Endothelial cell of umbilical vein (primary cell): ENCODE measurements at regions not wholly inside any gene's neighbourhood (a gene's known extent, or its start where the extent isn't known, plus 50 kb on each side); places are given as distances from the start of the nearest gene placed in this dataset.

Source experiments
- BruUV-seq: library from RNA; stranded (reverse); fragments of 400-500 nt; replicated peaks from 2 replicates; lab custom pipeline; 2021; lab: Mats Ljungman, UMichigan
- CTCF ChIA-PET: fragments of 300-600, 350-600 bp; sonication (Branson Sonifier 250); formaldehyde crosslinking; loops from one replicate; lab custom pipeline; 2021; ENCODE audit warnings: antibody characterized with exemption, inconsistent platforms; lab: Charles Lee
- POLR2A ChIA-PET: fragments of 300-600, 350-600 bp; sonication (Branson Sonifier 250); formaldehyde crosslinking; loops from one replicate; lab custom pipeline; 2021; ENCODE audit warnings: antibody characterized with exemption, inconsistent platforms; lab: Charles Lee
- DNase-seq: peaks from one replicate; pipeline ENCODE4 v3.0.0-alpha.2; 2011; ENCODE audit warnings: low read depth, low spot score
- FAIRE-seq: peaks from 2 replicates; lab custom pipeline; 2011; peaks lifted over from hg19 to GRCh38; lab: Jason Lieb, UNC
- H2AFZ ChIP-seq: 2 replicates; pipeline ENCODE4 v1.6.0; 2012; ENCODE audit warnings: low read depth, low read length, control low read depth, inconsistent platforms
- H3K27ac ChIP-seq: 2 replicates; pipeline ENCODE4 v1.5.1; 2011; ENCODE audit warnings: low read depth, mild to moderate bottlenecking, control low read depth, low read length, moderate library complexity; ENCODE audit not compliant: insufficient read depth
- H3K27me3 ChIP-seq, 2 experiments: 2 replicates each; pipeline versions ENCODE4 v1.6.0 to v1.6.1; 2011; ENCODE audit warnings: low read length in 2 of 2, mixed read lengths in 1 of 2; ENCODE audit not compliant: control insufficient read depth in 2 of 2, insufficient read depth in 2 of 2
- H3K36me3 ChIP-seq, 2 experiments: 2 replicates in 1 of 2; 3 replicates in 1 of 2; pipeline ENCODE4 v1.5.1; 2011; ENCODE audit warnings: low read length in 2 of 2, mild to moderate bottlenecking in 1 of 2, moderate library complexity in 1 of 2; ENCODE audit not compliant: control insufficient read depth in 2 of 2, insufficient read depth in 2 of 2; ENCODE audit errors: extremely low read depth in 1 of 2
- H3K4me1 ChIP-seq: 3 replicates; pipeline ENCODE4 v1.5.1; 2011; ENCODE audit warnings: mild to moderate bottlenecking, low read length; ENCODE audit not compliant: control insufficient read depth, insufficient read depth; ENCODE audit errors: extremely low read depth
- H3K4me2 ChIP-seq: 2 replicates; pipeline ENCODE4 v1.6.1; 2011; ENCODE audit warnings: low read length, control low read depth, mixed read lengths; ENCODE audit not compliant: insufficient read depth
- H3K4me3 ChIP-seq, 3 experiments: fragments of 200-600 bp in 1 of 3; sonication (generic), shearing (Covaris generic) in 1 of 3; replicated peaks in 1 of 3; 2 replicates each; pipeline ENCODE4 v1.5.1; 2011 to 2016; ENCODE audit warnings: control low read depth in 3 of 3, low read length in 3 of 3, mild to moderate bottlenecking in 2 of 3, inconsistent platforms in 1 of 3, low read depth in 1 of 3, moderate library complexity in 1 of 3; ENCODE audit not compliant: insufficient read depth in 1 of 3
- H3K79me2 ChIP-seq: 2 replicates; pipeline ENCODE4 v1.6.0; 2012; ENCODE audit warnings: low read length, inconsistent platforms; ENCODE audit not compliant: control insufficient read depth, insufficient read depth
- H3K9ac ChIP-seq: replicated peaks from 2 replicates; pipeline ENCODE3; 2011; ENCODE audit warnings: low read length, control low read depth; ENCODE audit not compliant: insufficient read depth; ENCODE audit errors: extremely low read depth
- H3K9me1 ChIP-seq: replicated peaks from 3 replicates; pipeline ENCODE4 v1.6.0; 2011; ENCODE audit warnings: mild to moderate bottlenecking, low read length; ENCODE audit not compliant: control insufficient read depth, insufficient read depth; ENCODE audit errors: extremely low read depth
- H3K9me3 ChIP-seq: replicated peaks from 2 replicates; pipeline ENCODE4 v1.5.1; 2012; ENCODE audit warnings: low read length, inconsistent platforms; ENCODE audit not compliant: control insufficient read depth, insufficient read depth
- H4K20me1 ChIP-seq: replicated peaks from 2 replicates; pipeline ENCODE3; 2011; ENCODE audit warnings: mild to moderate bottlenecking, low read length; ENCODE audit not compliant: control insufficient read depth, insufficient read depth; ENCODE audit errors: extremely low read depth
- EZH2 ChIP-seq: IDR thresholded peaks from 2 replicates; pipeline ENCODE4 v1.6.1; 2012; ENCODE audit warnings: borderline replicate concordance, low read depth, mild to moderate bottlenecking, moderate library complexity, low read length, inconsistent platforms; ENCODE audit not compliant: severe bottlenecking
- FOS ChIP-seq: IDR thresholded peaks from 2 replicates; pipeline ENCODE4 v1.6.1; 2011; ENCODE audit warnings: mild to moderate bottlenecking, low read length, moderate library complexity, borderline replicate concordance; ENCODE audit not compliant: insufficient read depth
- GATA2 ChIP-seq: IDR thresholded peaks from 2 replicates; pipeline ENCODE4 v1.7.0; 2011; ENCODE audit warnings: low read depth, mild to moderate bottlenecking, moderate library complexity, mixed read lengths, low read length; ENCODE audit not compliant: insufficient read length, insufficient read depth
- JUN ChIP-seq: IDR thresholded peaks from 2 replicates; pipeline ENCODE4 v1.6.1; 2011; ENCODE audit warnings: borderline replicate concordance, low read depth; ENCODE audit not compliant: insufficient read length, insufficient read depth
- MAX ChIP-seq: IDR thresholded peaks from 2 replicates; pipeline ENCODE4 v1.6.1; 2011; ENCODE audit not compliant: insufficient read depth, insufficient read length
- MYC ChIP-seq: IDR thresholded peaks from one replicate; pipeline ENCODE4 v1.6.1; 2011; ENCODE audit warnings: mild to moderate bottlenecking, low read depth, low read length
- POLR2A ChIP-seq: IDR thresholded peaks from 2 replicates; pipeline ENCODE4 v1.6.1; 2012; ENCODE audit warnings: low read depth, mild to moderate bottlenecking, control low read depth, low read length
- POLR2AphosphoS5 ChIP-seq: IDR thresholded peaks from 2 replicates; pipeline ENCODE4 v1.6.1; 2012; ENCODE audit warnings: low read depth, mild to moderate bottlenecking, control low read depth, low read length, moderate library complexity; ENCODE audit not compliant: insufficient read depth
- dilution Hi-C: fragments of 300-500 bp; cut with MboI; formaldehyde crosslinking; loops from one replicate; pipeline ENCODE4 v1.15.0; 2019; ENCODE audit warnings: low sequenced_read_pairs; ENCODE audit not compliant: extremely low pct_ligation_motif_present
- intact Hi-C: fragments of 100-400 bp; cut with micrococcal nuclease; formaldehyde crosslinking; loops from one replicate; pipeline ENCODE4 v1.10.0; 2022
- TF ChIP-seq, protein P1 (sequence below), 2 donors: IDR thresholded peaks; 1 replicate in 1 of 2; 2 replicates in 1 of 2; pipeline ENCODE4 v1.5.1; 2011; ENCODE audit warnings: low read length in 2 of 2, mild to moderate bottlenecking in 2 of 2, moderate library complexity in 2 of 2, control low read depth in 1 of 2, inconsistent platforms in 1 of 2, low read depth in 1 of 2; ENCODE audit not compliant: insufficient read depth in 1 of 2; ENCODE audit errors: extremely low read depth in 1 of 2

DNA sequence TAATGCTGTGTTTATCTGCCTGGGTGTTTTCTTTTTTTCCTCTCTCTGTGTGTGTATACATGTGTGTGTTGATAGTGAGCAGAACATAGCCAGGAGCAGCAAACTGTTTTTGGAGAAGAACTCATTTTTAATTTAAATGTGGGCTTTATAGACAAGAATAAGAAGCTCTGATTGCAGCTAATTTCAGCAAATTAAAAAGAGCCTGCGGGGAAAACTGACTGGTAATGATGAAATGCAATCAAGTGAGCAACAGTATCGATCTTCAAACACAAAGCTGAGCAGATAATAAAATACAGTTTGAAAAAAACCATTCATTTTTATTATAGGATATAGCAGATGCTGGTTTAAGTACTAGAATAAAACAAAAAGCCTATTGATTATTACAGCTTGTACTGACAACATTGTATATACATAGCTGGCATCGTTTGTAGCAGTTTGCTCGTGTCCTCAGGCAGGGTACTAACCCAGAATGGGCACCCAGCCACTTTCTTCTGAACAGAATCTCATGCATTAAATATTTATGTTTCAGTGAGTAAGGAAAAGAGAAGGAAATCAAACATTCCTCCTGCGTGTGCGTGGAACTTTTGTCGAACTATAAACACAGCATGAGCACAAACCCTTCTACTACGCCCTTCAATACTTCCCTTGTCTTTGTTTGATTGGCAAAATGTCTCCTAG lies 73.5 kb upstream of the ZFP42 start:
- FAIRE-seq (no peak), DNase-seq (no peak)
- Histone ChIP-seq H4K20me1 (no peaks in the 10 kb centered on the region), H3K27me3 (no peaks in the 10 kb centered on the region), H3K27ac (no peak overlapping the region), H3K36me3 (no peaks in the 10 kb centered on the region), H2AFZ (no peak overlapping the region), H3K9ac (no peak overlapping the region), H3K4me3 (no peak overlapping the region), H3K4me2 (no peak overlapping the region), H3K79me2 (no peaks in the 10 kb centered on the region), H3K9me3 (no peaks in the 10 kb centered on the region), H3K9me1 (no peaks in the 10 kb centered on the region), H3K4me1 (no peaks in the 10 kb centered on the region)
- no peak for TF ChIP-seq EZH2
- TF ChIP-seq POLR2AphosphoS5, result no peak
- no peak for TF ChIP-seq MAX
- no peak for TF ChIP-seq POLR2A
- no peak for TF ChIP-seq GATA2
- TF ChIP-seq, protein P1, sequence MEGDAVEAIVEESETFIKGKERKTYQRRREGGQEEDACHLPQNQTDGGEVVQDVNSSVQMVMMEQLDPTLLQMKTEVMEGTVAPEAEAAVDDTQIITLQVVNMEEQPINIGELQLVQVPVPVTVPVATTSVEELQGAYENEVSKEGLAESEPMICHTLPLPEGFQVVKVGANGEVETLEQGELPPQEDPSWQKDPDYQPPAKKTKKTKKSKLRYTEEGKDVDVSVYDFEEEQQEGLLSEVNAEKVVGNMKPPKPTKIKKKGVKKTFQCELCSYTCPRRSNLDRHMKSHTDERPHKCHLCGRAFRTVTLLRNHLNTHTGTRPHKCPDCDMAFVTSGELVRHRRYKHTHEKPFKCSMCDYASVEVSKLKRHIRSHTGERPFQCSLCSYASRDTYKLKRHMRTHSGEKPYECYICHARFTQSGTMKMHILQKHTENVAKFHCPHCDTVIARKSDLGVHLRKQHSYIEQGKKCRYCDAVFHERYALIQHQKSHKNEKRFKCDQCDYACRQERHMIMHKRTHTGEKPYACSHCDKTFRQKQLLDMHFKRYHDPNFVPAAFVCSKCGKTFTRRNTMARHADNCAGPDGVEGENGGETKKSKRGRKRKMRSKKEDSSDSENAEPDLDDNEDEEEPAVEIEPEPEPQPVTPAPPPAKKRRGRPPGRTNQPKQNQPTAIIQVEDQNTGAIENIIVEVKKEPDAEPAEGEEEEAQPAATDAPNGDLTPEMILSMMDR (IDR thresholded peaks at IDR 0.05; ENCODE audit: extremely low read depth in 1 of 2, insufficient read depth in 1 of 2, low read depth in 1 of 2, low read length in 2 of 2), result no peak
- no peak for TF ChIP-seq FOS
- no peak for TF ChIP-seq JUN
- TF ChIP-seq MYC, result no peak
- dilution Hi-C loops, result no loop called here
- ChIA-PET POLR2A (no interaction called here), CTCF (no interaction called here)
- intact Hi-C loops, result no loop called here
- BruUV-seq, result no TSS peak
